OCI-LY7 (cell line): ENCODE measurements at regions not wholly inside any gene's neighbourhood (a gene's known extent, or its start where the extent isn't known, plus 50 kb on each side); places are given as distances from the start of the nearest gene placed in this dataset.

Experiments used
- BruUV-seq: library from RNA; stranded (reverse); fragments of 400-500 nt; replicated peaks from 2 replicates; lab custom pipeline; 2021; lab: Mats Ljungman, UMichigan
- CTCF ChIA-PET: fragments of 300-600 bp; sonication (Branson Sonifier 250); formaldehyde crosslinking; loops from one replicate; lab custom pipeline; 2022; ENCODE audit warnings: antibody characterized with exemption; ENCODE audit not compliant: unreplicated experiment; lab: Charles Lee
- POLR2A ChIA-PET: fragments of 300-600 bp; sonication (Branson Sonifier 250); formaldehyde crosslinking; loops from one replicate; lab custom pipeline; 2022; ENCODE audit warnings: antibody characterized with exemption; lab: Charles Lee
- DNase-seq: peaks from one replicate; pipeline ENCODE4 v3.0.0-alpha.2; 2015; ENCODE audit warnings: low spot score
- H2AFZ ChIP-seq: fragments of 200-600 bp; sonication (generic), shearing (Covaris generic); 2 replicates; pipeline ENCODE4 v1.6.1; 2014; ENCODE audit warnings: mild to moderate bottlenecking, antibody characterized with exemption, low read length, moderate library complexity
- H3K27ac ChIP-seq: fragments of 200-600 bp; sonication (generic); 2 replicates; pipeline ENCODE4 v1.5.1; 2014; ENCODE audit warnings: mixed run types, low read depth, mild to moderate bottlenecking, moderate library complexity, low read length, inconsistent platforms; ENCODE audit not compliant: poor library complexity, severe bottlenecking
- H3K36me3 ChIP-seq: fragments of 200-600 bp; sonication (generic); 2 replicates; pipeline ENCODE4 v1.6.1; 2014; ENCODE audit warnings: mild to moderate bottlenecking, antibody characterized with exemption, low read length, moderate library complexity, mixed read lengths; ENCODE audit not compliant: insufficient read depth
- H3K4me1 ChIP-seq: fragments of 200-600 bp; sonication (generic); 2 replicates; pipeline ENCODE4 v1.5.1; 2014; ENCODE audit warnings: mild to moderate bottlenecking, low read length; ENCODE audit not compliant: insufficient read depth, poor library complexity, severe bottlenecking
- H3K4me2 ChIP-seq: fragments of 200-600 bp; sonication (generic); 2 replicates; pipeline ENCODE4 v1.6.1; 2014; ENCODE audit warnings: mild to moderate bottlenecking, low read length
- H3K4me3 ChIP-seq: fragments of 200-600 bp; sonication (generic); 2 replicates; pipeline ENCODE4 v1.5.1; 2014; ENCODE audit warnings: mild to moderate bottlenecking, low read depth, low read length; ENCODE audit not compliant: poor library complexity, severe bottlenecking
- H3K79me2 ChIP-seq: fragments of 200-600 bp; sonication (generic); 2 replicates; pipeline ENCODE4 v1.6.1; 2016; ENCODE audit warnings: low read depth, mild to moderate bottlenecking, low read length, moderate library complexity, mixed read lengths; ENCODE audit not compliant: insufficient read depth
- H3K9me2 ChIP-seq: fragments of 200-600 bp; sonication (generic); 2 replicates; pipeline ENCODE4 v1.6.1; 2016; ENCODE audit warnings: mild to moderate bottlenecking, low read length, mixed read lengths; ENCODE audit not compliant: insufficient read depth
- H3K9me3 ChIP-seq: fragments of 200-600 bp; sonication (generic); 2 replicates; pipeline ENCODE4 v1.6.1; 2014; ENCODE audit warnings: mild to moderate bottlenecking, mixed run types, low read length, mixed read lengths
- H4K20me1 ChIP-seq: fragments of 200-600 bp; sonication (generic); 2 replicates; pipeline ENCODE4 v1.6.1; 2014; ENCODE audit warnings: mild to moderate bottlenecking, antibody characterized with exemption, low read length, moderate library complexity, mixed read lengths; ENCODE audit not compliant: insufficient read depth
- CTCF ChIP-seq: fragments of 200-600 bp; sonication (generic); conservative IDR thresholded peaks from 2 replicates; pipeline ENCODE4 v1.5.1; 2014; ENCODE audit warnings: mild to moderate bottlenecking, antibody characterized with exemption, low read length, moderate library complexity, mixed read lengths
- EZH2phosphoT487 ChIP-seq: fragments of 200-600 bp; sonication (generic); IDR thresholded peaks from 2 replicates; pipeline ENCODE4 v1.6.1; 2018; ENCODE audit warnings: low read depth, borderline replicate concordance, mild to moderate bottlenecking, mixed run types, antibody characterized with exemption, low read length, moderate library complexity, mixed read lengths
- intact Hi-C: fragments of 100-400 bp; cut with micrococcal nuclease; formaldehyde crosslinking; loops from one replicate; pipeline ENCODE4 v1.10.0; 2022; ENCODE audit not compliant: unreplicated experiment

GRCh38 chr13:67726979-67727378 lies 496.8 kb upstream of the PCDH9 start:
- ChIA-PET POLR2A (interaction anchor here (1.1 kb wide), 1 partner anchor 22 kb away, joined by 3 read pairs; no protein-coding TSS in a partner anchor), CTCF (no interaction called here)
- TF ChIP-seq EZH2phosphoT487 (no peak), CTCF (no peak)
- no peaks in the 10 kb centered on the region for H4K20me1 ChIP-seq
- H3K9me3 ChIP-seq = 0 out of 2 replicates have a peak, but pooled peaks cover 5% of the 10 kb centered on the region
- no peaks in the 10 kb centered on the region for H3K9me2 ChIP-seq
- H3K4me2 ChIP-seq = no peak overlapping the region
- DNase-seq = no peak
- H2AFZ ChIP-seq = no peak overlapping the region
- H3K36me3 ChIP-seq = no peaks in the 10 kb centered on the region
- no peaks in the 10 kb centered on the region for H3K79me2 ChIP-seq
- H3K27ac ChIP-seq = no peak overlapping the region
- H3K4me3 ChIP-seq = no peak overlapping the region
- no peaks in the 10 kb centered on the region for H3K4me1 ChIP-seq
- intact Hi-C loops = no loop called here
- no TSS peak for BruUV-seq

GRCh38 chr13:67725999-67726398 lies 495.9 kb upstream of the PCDH9 start:
- Histone ChIP-seq H2AFZ (no peak overlapping the region), H3K9me2 (no peaks in the 10 kb centered on the region), H3K4me2 (no peak overlapping the region), H3K79me2 (no peaks in the 10 kb centered on the region), H3K9me3 (0 out of 2 replicates have a peak, but pooled peaks cover 5% of the 10 kb centered on the region), H4K20me1 (no peaks in the 10 kb centered on the region), H3K4me3 (no peak overlapping the region), H3K27ac (no peak overlapping the region), H3K4me1 (no peaks in the 10 kb centered on the region), H3K36me3 (no peaks in the 10 kb centered on the region)
- CTCF ChIA-PET = no interaction called here
- TF ChIP-seq CTCF = no peak
- no peak for TF ChIP-seq EZH2phosphoT487
- BruUV-seq = no TSS peak
- DNase-seq = no peak
- POLR2A ChIA-PET = interaction anchor here (1.1 kb wide), 1 partner anchor 21 kb away, joined by 3 read pairs; no protein-coding TSS in a partner anchor
- intact Hi-C loops = no loop called here

- ChIA-PET POLR2A (interaction anchor here (0.6 kb wide), 1 partner anchor 1797 kb away, joined by 3 read pairs; no protein-coding TSS in a partner anchor), CTCF (no interaction called here)
- no peak overlapping the region for H3K27ac ChIP-seq
- H3K4me2 ChIP-seq = no peak overlapping the region
- H3K9me2 ChIP-seq = no peaks in the 10 kb centered on the region
- intact Hi-C loops = no loop called here
- H2AFZ ChIP-seq = no peak overlapping the region
- no peaks in the 10 kb centered on the region for H4K20me1 ChIP-seq
- H3K4me3 ChIP-seq = no peak overlapping the region
- no TSS peak for BruUV-seq
- no peaks in the 10 kb centered on the region for H3K9me3 ChIP-seq
- H3K36me3 ChIP-seq = no peaks in the 10 kb centered on the region
- no peak for DNase-seq
- no peaks in the 10 kb centered on the region for H3K79me2 ChIP-seq
- TF ChIP-seq CTCF (no peak), EZH2phosphoT487 (no peak)
- no peaks in the 10 kb centered on the region for H3K4me1 ChIP-seq
These were observed 483.4 kb upstream of the PCDH9 start for GRCh38 chr13:67713571-67713970.
